IMR-90 (cell line): ENCODE measurements at regions not wholly inside any gene's neighbourhood (a gene's known extent, or its start where the extent isn't known, plus 50 kb on each side); places are given as distances from the start of the nearest gene placed in this dataset.

Source experiments
- ATAC-seq: fragments of 200-7000 bp; cut with Tn5 transposase; 2 replicates; pipeline ENCODE4 v1.9.1; 2020; ENCODE audit warnings: low read depth, mild to moderate bottlenecking, moderate library complexity
- BruUV-seq: library from RNA; stranded (reverse); fragments of 400-500 nt; replicated peaks from 2 replicates; lab custom pipeline; 2021; lab: Mats Ljungman, UMichigan
- CTCF ChIA-PET: fragments of 300-600 bp; formaldehyde crosslinking; extraction: SDS; loops from one replicate; lab custom pipeline; 2021; ENCODE audit warnings: antibody characterized with exemption; lab: Yijun Ruan, JAX
- POLR2A ChIA-PET: fragments of 300-600 bp; sonication (Branson Sonifier 250); formaldehyde crosslinking; loops from one replicate; lab custom pipeline; 2022; ENCODE audit warnings: antibody characterized with exemption; ENCODE audit not compliant: unreplicated experiment; lab: Charles Lee
- DNase-seq: peaks from one replicate; pipeline ENCODE4 v3.0.0; 2013
- H2AFZ ChIP-seq: replicated peaks from 2 replicates; pipeline ENCODE3; 2013; ENCODE audit warnings: low read length, mild to moderate bottlenecking; ENCODE audit not compliant: poor library complexity
- H2AK5ac ChIP-seq: 2 replicates; pipeline ENCODE4 v1.6.1; 2013; ENCODE audit warnings: low read depth, low read length, inconsistent platforms
- H2AK9ac ChIP-seq: replicated peaks from 2 replicates; pipeline ENCODE3; 2013; ENCODE audit warnings: mild to moderate bottlenecking, low read depth, low read length, moderate library complexity; ENCODE audit not compliant: poor library complexity
- H2BK120ac ChIP-seq: 2 replicates; pipeline ENCODE4 v1.6.1; 2013; ENCODE audit warnings: low read depth, low read length, inconsistent platforms
- H2BK15ac ChIP-seq: 3 replicates; pipeline ENCODE4 v1.6.1; 2013; ENCODE audit warnings: low read depth, low read length, inconsistent platforms
- H2BK20ac ChIP-seq: 2 replicates; pipeline ENCODE4 v1.6.1; 2013; ENCODE audit warnings: low read depth, mild to moderate bottlenecking, inconsistent platforms, low read length, moderate library complexity
- H2BK5ac ChIP-seq: 2 replicates; pipeline ENCODE4 v1.6.1; 2013; ENCODE audit warnings: mild to moderate bottlenecking, low read depth, low read length, inconsistent platforms; ENCODE audit not compliant: poor library complexity, severe bottlenecking
- H3K14ac ChIP-seq: replicated peaks from 2 replicates; pipeline ENCODE4 v1.6.1; 2013; ENCODE audit warnings: low read depth, low read length, inconsistent platforms
- H3K18ac ChIP-seq: 2 replicates; pipeline ENCODE4 v1.6.1; 2013; ENCODE audit warnings: low read depth, low read length, control low read depth
- H3K23ac ChIP-seq: 2 replicates; pipeline ENCODE4 v1.6.1; 2013; ENCODE audit warnings: low read depth, low read length, inconsistent platforms
- H3K27ac ChIP-seq: 2 replicates; pipeline ENCODE4 v1.5.1; 2013; ENCODE audit warnings: mild to moderate bottlenecking, control low read depth, low read length; ENCODE audit not compliant: insufficient read depth
- H3K27me3 ChIP-seq: 2 replicates; pipeline ENCODE4 v1.6.1; 2013; ENCODE audit warnings: low read length; ENCODE audit not compliant: control insufficient read depth, insufficient read depth
- H3K36me3 ChIP-seq: 2 replicates; pipeline ENCODE4 v1.6.1; 2013; ENCODE audit warnings: low read length, mixed read lengths; ENCODE audit not compliant: control insufficient read depth, insufficient read depth
- H3K4ac ChIP-seq: 2 replicates; pipeline ENCODE4 v1.6.1; 2013; ENCODE audit warnings: low read depth, low read length, inconsistent platforms
- H3K4me1 ChIP-seq: 2 replicates; pipeline ENCODE4 v1.6.1; 2013; ENCODE audit warnings: low read length, mixed read lengths; ENCODE audit not compliant: control insufficient read depth, insufficient read depth
- H3K4me2 ChIP-seq: 2 replicates; pipeline ENCODE4 v1.6.1; 2013; ENCODE audit warnings: low read depth, mild to moderate bottlenecking, control low read depth, low read length, moderate library complexity
- H3K4me3 ChIP-seq: 2 replicates; pipeline ENCODE4 v1.5.1; 2013; ENCODE audit warnings: low read depth, mild to moderate bottlenecking, control low read depth, low read length, moderate library complexity; ENCODE audit not compliant: insufficient read depth
- H3K56ac ChIP-seq: 2 replicates; pipeline ENCODE4 v1.6.1; 2013; ENCODE audit warnings: low read length, inconsistent platforms; ENCODE audit not compliant: insufficient read depth; ENCODE audit errors: extremely low read depth
- H3K79me1 ChIP-seq, 2 experiments: 2 replicates each; pipeline ENCODE4 v1.6.1; 2013; ENCODE audit warnings: low read length in 2 of 2, inconsistent platforms in 1 of 2, low read depth in 1 of 2
- H3K9ac ChIP-seq: 2 replicates; pipeline ENCODE4 v1.6.1; 2013; ENCODE audit warnings: low read depth, low read length, control low read depth
- H3K9me1 ChIP-seq: 2 replicates; pipeline ENCODE4 v1.6.1; 2013; ENCODE audit warnings: low read length, inconsistent platforms; ENCODE audit not compliant: insufficient read depth
- H3K9me3 ChIP-seq: 2 replicates; pipeline ENCODE4 v1.6.1; 2013; ENCODE audit warnings: low read length; ENCODE audit not compliant: control insufficient read depth, insufficient read depth
- H4K20me1 ChIP-seq: 2 replicates; pipeline ENCODE4 v1.6.1; 2013; ENCODE audit warnings: low read length, inconsistent platforms; ENCODE audit not compliant: insufficient read depth
- H4K5ac ChIP-seq: 2 replicates; pipeline ENCODE4 v1.6.1; 2013; ENCODE audit warnings: mild to moderate bottlenecking, low read depth, low read length, control low read depth
- H4K8ac ChIP-seq, 2 experiments: 2 replicates each; pipeline ENCODE4 v1.6.1; 2013; ENCODE audit warnings: low read depth in 2 of 2, low read length in 2 of 2, control low read depth in 1 of 2, inconsistent platforms in 1 of 2
- H4K91ac ChIP-seq: 2 replicates; pipeline ENCODE4 v1.6.1; 2013; ENCODE audit warnings: low read depth, low read length, inconsistent platforms; ENCODE audit not compliant: insufficient read depth
- BHLHE40 ChIP-seq: fragments of 150-350 bp; IDR thresholded peaks from 2 replicates; pipeline ENCODE4 v1.6.1; 2016; ENCODE audit warnings: mild to moderate bottlenecking, low read depth, low read length
- CHD1 ChIP-seq: IDR thresholded peaks from 2 replicates; pipeline ENCODE4 v1.6.1; 2012; ENCODE audit warnings: low read depth, low read length, improper control_type of control experiment
- MAFK ChIP-seq: IDR thresholded peaks from 2 replicates; pipeline ENCODE4 v1.6.1; 2012; ENCODE audit warnings: low read depth, low read length, improper control_type of control experiment
- MAZ ChIP-seq: IDR thresholded peaks from 2 replicates; pipeline ENCODE4 v1.6.1; 2012; ENCODE audit warnings: low read depth, mild to moderate bottlenecking, low read length, improper control_type of control experiment, moderate library complexity, borderline replicate concordance
- MXI1 ChIP-seq: IDR thresholded peaks from 2 replicates; pipeline ENCODE4 v1.6.1; 2012; ENCODE audit warnings: low read depth, mild to moderate bottlenecking, low read length, moderate library complexity, borderline replicate concordance
- NFE2L2 ChIP-seq: fragments of 150-350 bp; IDR thresholded peaks from 2 replicates; pipeline ENCODE4 v1.6.1; 2016; ENCODE audit warnings: low read depth, mild to moderate bottlenecking, low read length
- POLR2A ChIP-seq: IDR thresholded peaks from 2 replicates; pipeline ENCODE4 v1.6.1; 2012; ENCODE audit warnings: mild to moderate bottlenecking, low read depth, low read length
- RAD21 ChIP-seq: IDR thresholded peaks from 2 replicates; pipeline ENCODE4 v1.6.1; 2012; ENCODE audit warnings: low read length, improper control_type of control experiment
- RCOR1 ChIP-seq: IDR thresholded peaks from 2 replicates; pipeline ENCODE4 v1.6.1; 2012; ENCODE audit warnings: mild to moderate bottlenecking, low read length, improper control_type of control experiment; ENCODE audit not compliant: insufficient replicate concordance
- USF2 ChIP-seq: fragments of 150-350 bp; IDR thresholded peaks from 2 replicates; pipeline ENCODE4 v1.6.1; 2017; ENCODE audit warnings: mild to moderate bottlenecking, antibody characterized with exemption, low read length, low read depth
- WGBS, 2 experiments: methylation state at CpG; one replicate each; pipeline versions ENCODE4 v1.1.5 to v1.1.7; 2013; ENCODE audit warnings: missing lambda C conversion rate in 2 of 2; ENCODE audit not compliant: insufficient read length in 1 of 2; ENCODE audit errors: extremely low coverage in 2 of 2; 5-methylcytosine and 5-hydroxymethylcytosine counted together
- dilution Hi-C: fragments of 300-500 bp; cut with HindIII; formaldehyde crosslinking; loops from one replicate; pipeline ENCODE4 v1.14.3; 2018; ENCODE audit warnings: low sequenced_read_pairs; ENCODE audit not compliant: unreplicated experiment
- in situ Hi-C: fragments of 300-500 bp; cut with MboI; formaldehyde crosslinking; loops from 3 replicates; pipeline ENCODE4 v1.14.3; 2019; ENCODE audit warnings: low sequenced_read_pairs, inconsistent platforms, mixed read lengths
- intact Hi-C: fragments of 100-400 bp; cut with micrococcal nuclease; formaldehyde crosslinking; loops from 2 replicates; pipeline ENCODE4 v1.10.0; 2022
- TF ChIP-seq, protein P1 (sequence below): conservative IDR thresholded peaks from 2 replicates; pipeline ENCODE4 v1.5.1; 2012; ENCODE audit warnings: mild to moderate bottlenecking, low read depth, low read length, improper control_type of control experiment
- TF ChIP-seq, protein P2 (sequence below): fragments of 150-350 bp; IDR thresholded peaks from 2 replicates; pipeline ENCODE4 v1.6.1; 2016; ENCODE audit warnings: low read depth, mild to moderate bottlenecking, low read length, moderate library complexity, borderline replicate concordance

DNA sequence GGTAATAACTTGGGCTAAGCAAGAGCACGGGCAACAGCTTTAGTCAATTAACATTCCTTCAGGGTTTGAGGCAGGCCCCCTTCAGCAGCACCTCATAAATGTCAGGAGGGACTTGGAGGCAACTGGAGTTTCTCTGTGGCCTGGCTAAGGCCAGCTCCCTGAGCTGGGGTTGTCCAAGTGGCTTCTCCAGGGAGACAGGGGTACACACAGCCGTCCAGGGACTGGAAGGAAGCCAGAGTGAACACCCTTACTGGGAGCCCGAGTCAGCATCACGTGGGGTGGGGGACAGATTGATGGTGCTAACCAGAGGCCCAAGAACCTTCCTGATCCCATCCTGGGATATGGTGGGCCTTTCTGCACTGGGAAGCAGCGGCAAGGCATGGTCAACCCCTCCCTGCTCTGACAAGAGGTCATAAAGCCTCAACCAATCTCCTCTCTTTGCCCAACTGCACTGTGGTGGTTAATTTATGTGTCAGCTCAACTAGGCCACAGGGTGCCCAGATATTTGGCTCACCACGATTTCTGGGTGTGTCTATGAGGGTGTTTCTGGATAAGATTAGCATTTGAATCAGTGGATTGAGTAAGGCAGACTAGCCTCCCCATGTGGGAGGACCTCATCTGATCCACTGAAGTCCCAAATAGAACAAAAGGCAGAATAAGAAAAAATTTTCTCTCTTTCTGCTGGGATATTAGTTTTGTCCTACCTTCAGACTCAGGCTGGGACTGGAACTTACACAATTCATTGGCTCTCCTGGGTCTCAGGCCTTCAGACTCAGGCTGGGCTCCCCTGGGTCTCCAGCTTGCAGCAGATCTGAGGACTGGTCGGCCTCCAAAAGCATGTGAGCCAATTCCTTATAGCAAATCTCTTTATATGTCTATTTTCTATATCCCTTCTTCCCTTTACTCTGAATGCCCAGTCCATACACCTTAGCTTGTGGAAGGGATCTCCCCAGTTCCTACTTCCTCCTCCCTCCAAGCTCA lies 127.2 kb upstream of the LARP1 start:
- no TSS peak for BruUV-seq

More for the DNA sequence above, 127.2 kb upstream of the LARP1 start:
- H3K18ac ChIP-seq, result no peak overlapping the region
- in situ Hi-C loops (loop anchor here (10.0 kb wide), 1 partner anchor 643 kb away; no protein-coding TSS in a partner anchor), dilution Hi-C loops (no loop called here), intact Hi-C loops (no loop called here)
- TF ChIP-seq POLR2A, result no peak
- TF ChIP-seq RAD21, result no peak
- TF ChIP-seq MAFK, result no peak
- TF ChIP-seq USF2, result no peak
- TF ChIP-seq, protein P1, sequence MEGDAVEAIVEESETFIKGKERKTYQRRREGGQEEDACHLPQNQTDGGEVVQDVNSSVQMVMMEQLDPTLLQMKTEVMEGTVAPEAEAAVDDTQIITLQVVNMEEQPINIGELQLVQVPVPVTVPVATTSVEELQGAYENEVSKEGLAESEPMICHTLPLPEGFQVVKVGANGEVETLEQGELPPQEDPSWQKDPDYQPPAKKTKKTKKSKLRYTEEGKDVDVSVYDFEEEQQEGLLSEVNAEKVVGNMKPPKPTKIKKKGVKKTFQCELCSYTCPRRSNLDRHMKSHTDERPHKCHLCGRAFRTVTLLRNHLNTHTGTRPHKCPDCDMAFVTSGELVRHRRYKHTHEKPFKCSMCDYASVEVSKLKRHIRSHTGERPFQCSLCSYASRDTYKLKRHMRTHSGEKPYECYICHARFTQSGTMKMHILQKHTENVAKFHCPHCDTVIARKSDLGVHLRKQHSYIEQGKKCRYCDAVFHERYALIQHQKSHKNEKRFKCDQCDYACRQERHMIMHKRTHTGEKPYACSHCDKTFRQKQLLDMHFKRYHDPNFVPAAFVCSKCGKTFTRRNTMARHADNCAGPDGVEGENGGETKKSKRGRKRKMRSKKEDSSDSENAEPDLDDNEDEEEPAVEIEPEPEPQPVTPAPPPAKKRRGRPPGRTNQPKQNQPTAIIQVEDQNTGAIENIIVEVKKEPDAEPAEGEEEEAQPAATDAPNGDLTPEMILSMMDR, result no peak
- TF ChIP-seq, protein P2, sequence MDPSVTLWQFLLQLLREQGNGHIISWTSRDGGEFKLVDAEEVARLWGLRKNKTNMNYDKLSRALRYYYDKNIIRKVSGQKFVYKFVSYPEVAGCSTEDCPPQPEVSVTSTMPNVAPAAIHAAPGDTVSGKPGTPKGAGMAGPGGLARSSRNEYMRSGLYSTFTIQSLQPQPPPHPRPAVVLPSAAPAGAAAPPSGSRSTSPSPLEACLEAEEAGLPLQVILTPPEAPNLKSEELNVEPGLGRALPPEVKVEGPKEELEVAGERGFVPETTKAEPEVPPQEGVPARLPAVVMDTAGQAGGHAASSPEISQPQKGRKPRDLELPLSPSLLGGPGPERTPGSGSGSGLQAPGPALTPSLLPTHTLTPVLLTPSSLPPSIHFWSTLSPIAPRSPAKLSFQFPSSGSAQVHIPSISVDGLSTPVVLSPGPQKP, result no peak
- no peak for TF ChIP-seq NFE2L2
- TF ChIP-seq MXI1, result no peak
- no peak for TF ChIP-seq CHD1
- no peak for TF ChIP-seq RCOR1
- TF ChIP-seq MAZ, result no peak
- no peak for TF ChIP-seq BHLHE40
- no peaks in the 10 kb centered on the region; the same call in 1 of the 2 replicates for H3K4me1 ChIP-seq
- H3K9me3 ChIP-seq, result no peaks in the 10 kb centered on the region
- ChIA-PET POLR2A (no interaction called here), CTCF (no interaction called here)
- H3K14ac ChIP-seq, result no peak overlapping the region
- H2BK120ac ChIP-seq, result no peak overlapping the region
- no peak overlapping the region for H3K4me2 ChIP-seq
- H3K9me1 ChIP-seq, result no peaks in the 10 kb centered on the region
- H2BK20ac ChIP-seq, result no peak overlapping the region
- H3K27ac ChIP-seq, result no peak overlapping the region
- H3K4me3 ChIP-seq, result no peak overlapping the region
- no peak overlapping the region for H3K56ac ChIP-seq
- H2BK5ac ChIP-seq, result no peak overlapping the region
- ATAC-seq (no peak), DNase-seq (no peak)
- no peaks in the 10 kb centered on the region for H4K20me1 ChIP-seq
- no peak overlapping the region for H2BK15ac ChIP-seq
- H3K79me1 ChIP-seq, result no peaks in the 10 kb centered on the region
- H4K5ac ChIP-seq, result no peak overlapping the region
- no peak overlapping the region for H3K4ac ChIP-seq
- H3K9ac ChIP-seq, result no peak overlapping the region
- no peak overlapping the region for H4K91ac ChIP-seq
- no CpG with 5 or more reads among the region's 7 CpGs for WGBS, 2 experiments
- H4K8ac ChIP-seq, result no peak overlapping the region
- no peak overlapping the region for H2AK9ac ChIP-seq
- no peak overlapping the region for H3K23ac ChIP-seq
- peaks cover 16% of the 10 kb centered on the region for H3K27me3 ChIP-seq
- no peaks in the 10 kb centered on the region for H3K36me3 ChIP-seq
- H2AFZ ChIP-seq, result no peak overlapping the region
- no peak overlapping the region for H2AK5ac ChIP-seq
